ENCODE measurements at regions not wholly inside any gene's neighbourhood (a gene's known extent, or its start where the extent isn't known, plus 50 kb on each side); places are given as distances from the start of the nearest gene placed in this dataset.

DNA sequence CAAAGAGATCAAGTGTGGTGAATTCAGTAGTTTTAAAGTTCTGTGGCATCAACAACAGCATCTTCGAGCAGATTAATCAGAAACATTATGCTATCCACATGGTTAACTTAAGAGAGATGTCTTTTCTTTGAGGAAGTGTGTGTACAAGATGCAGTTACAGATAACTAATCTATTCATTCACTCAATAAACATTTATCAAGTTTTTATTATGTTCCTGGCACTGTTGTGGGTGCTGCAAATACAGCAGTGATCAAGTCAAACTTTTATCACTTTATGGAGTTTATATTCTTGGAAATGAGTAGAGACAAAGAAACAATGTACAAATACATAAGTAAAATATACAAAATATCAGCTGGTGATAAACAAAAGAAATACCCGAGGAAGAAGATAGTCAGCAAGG is 66.4 kb downstream of the ATOH1 start:
- TF ChIP-seq POLR2A (IDR thresholded peaks at IDR 0.05; ENCODE audit: low read length), result no peak
- TF ChIP-seq GATA1 (IDR thresholded peaks at IDR 0.05; ENCODE audit: low read depth, low read length), result no peak
